ENCODE measurements at regions not wholly inside any gene's neighbourhood (a gene's known extent, or its start where the extent isn't known, plus 50 kb on each side); places are given as distances from the start of the nearest gene placed in this dataset.

GRCh38 chr17:5955764-5956163, 114.4 kb upstream of the WSCD1 start:
- Histone ChIP-seq H3K27me3 (replicated peaks in 1 of 7) (peaks cover 0 to 29% (median 0%) of the 10 kb centered on the region in 7 donors), H3K4me3 (no peak overlapping the region), H3K9me3 (peaks cover 0 to 22% (median 16%) of the 10 kb centered on the region in 8 donors), H3K36me3 (no peaks in the 10 kb centered on the region), H3K4me1 (no peaks in the 10 kb centered on the region), H3K27ac (no peak overlapping the region)
- DNase-seq = no peak
- TF ChIP-seq CTCF (IDR thresholded peaks at IDR 0.05 in 8 of 11, conservative IDR thresholded peaks at IDR 0.05 in 3 of 11) = no peak
- TF ChIP-seq POLR2AphosphoS5 (IDR thresholded peaks at IDR 0.05) = no peak
- TF ChIP-seq POLR2A (IDR thresholded peaks at IDR 0.05) = no peak
- intact Hi-C loops (cut with DNase I; ENCODE audit: low total_unique reads) = no loop called here
- 82 to 87% (median 86%) methylated on average over 2 of the region's 2 CpGs for WGBS, 5 donors

- intact Hi-C loops (cut with DNase I; ENCODE audit: low total_unique reads) = no loop called here
Measured at GRCh38 chr17:5958850-5959249, 111.3 kb upstream of the WSCD1 start.

GRCh38 chr17:5962371-5962770, 107.8 kb upstream of the WSCD1 start:
- H3K4me1 ChIP-seq = no peaks in the 10 kb centered on the region
- H3K4me3 ChIP-seq = no peak overlapping the region
- WGBS, 5 donors = 77 to 89% (median 84%) methylated on average over 4 of the region's 4 CpGs
- TF ChIP-seq POLR2A (IDR thresholded peaks at IDR 0.05) = no peak
- DNase-seq = no peak
- peaks cover 0 to 30% (median 0%) of the 10 kb centered on the region in 7 donors for H3K27me3 ChIP-seq (replicated peaks in 1 of 7)
- H3K9me3 ChIP-seq = peaks cover 0 to 10% (median under 1%) of the 10 kb centered on the region in 8 donors
- intact Hi-C loops (cut with DNase I; ENCODE audit: low total_unique reads) = no loop called here
- no peaks in the 10 kb centered on the region for H3K36me3 ChIP-seq
- no peak overlapping the region for H3K27ac ChIP-seq

More at GRCh38 chr17:5958850-5959249, 111.3 kb upstream of the WSCD1 start:
- DNase-seq = no peak
- Histone ChIP-seq H3K4me1 (no peaks in the 10 kb centered on the region), H3K27me3 (replicated peaks in 1 of 7) (peaks cover 0 to 39% (median 0%) of the 10 kb centered on the region in 7 donors), H3K9me3 (peaks cover 0 to 22% (median 16%) of the 10 kb centered on the region in 8 donors), H3K4me3 (no peak overlapping the region), H3K36me3 (no peaks in the 10 kb centered on the region), H3K27ac (no peak overlapping the region)
- TF ChIP-seq POLR2AphosphoS5 (IDR thresholded peaks at IDR 0.05) (no peak), POLR2A (IDR thresholded peaks at IDR 0.05) (no peak), CTCF (IDR thresholded peaks at IDR 0.05 in 8 of 11, conservative IDR thresholded peaks at IDR 0.05 in 3 of 11) (no peak)
- WGBS, 5 donors = 77 to 93% (median 83%) methylated on average over 4 of the region's 4 CpGs

- peaks cover 0 to 40% (median 25%) of the 10 kb centered on the region in 8 donors for H3K9me3 ChIP-seq
- H3K36me3 ChIP-seq = no peaks in the 10 kb centered on the region
- intact Hi-C loops (cut with DNase I; ENCODE audit: low total_unique reads) = no loop called here
- no peak for DNase-seq
- no peaks in the 10 kb centered on the region for H3K4me1 ChIP-seq
- no peak for TF ChIP-seq CTCF (IDR thresholded peaks at IDR 0.05 in 8 of 11, conservative IDR thresholded peaks at IDR 0.05 in 3 of 11)
- TF ChIP-seq POLR2A (IDR thresholded peaks at IDR 0.05) = no peak
- no peak for TF ChIP-seq POLR2AphosphoS5 (IDR thresholded peaks at IDR 0.05)
- no peak overlapping the region for H3K27ac ChIP-seq
- WGBS, 5 donors = 79 to 100% (median 83%) methylated on average over 1 of the region's 1 CpG
- peaks cover 0 to 9% (median 0%) of the 10 kb centered on the region in 7 donors for H3K27me3 ChIP-seq (replicated peaks in 1 of 7)
- H3K4me3 ChIP-seq = no peak overlapping the region
Measured at GRCh38 chr17:5971969-5972368, 98.2 kb upstream of the WSCD1 start.

- WGBS, 5 donors = 70 to 83% (median 82%) methylated on average over 3 of the region's 3 CpGs
- DNase-seq = no peak
- intact Hi-C loops (cut with DNase I; ENCODE audit: low total_unique reads) = no loop called here
- Histone ChIP-seq H3K36me3 (no peaks in the 10 kb centered on the region), H3K9me3 (peaks cover 0 to 27% (median 14%) of the 10 kb centered on the region in 8 donors), H3K4me3 (no peak overlapping the region), H3K4me1 (no peaks in the 10 kb centered on the region), H3K27ac (no peak overlapping the region), H3K27me3 (replicated peaks in 1 of 7) (peaks cover 0 to 14% (median 0%) of the 10 kb centered on the region in 7 donors)
- no peak for TF ChIP-seq CTCF (IDR thresholded peaks at IDR 0.05 in 8 of 11, conservative IDR thresholded peaks at IDR 0.05 in 3 of 11)
- TF ChIP-seq POLR2A (IDR thresholded peaks at IDR 0.05) = no peak
- TF ChIP-seq POLR2AphosphoS5 (IDR thresholded peaks at IDR 0.05) = no peak
Measured at GRCh38 chr17:5973410-5973809, 96.8 kb upstream of the WSCD1 start.

All from spleen (tissue), 11 donors.